ENCODE measurements at regions not wholly inside any gene's neighbourhood (a gene's known extent, or its start where the extent isn't known, plus 50 kb on each side); places are given as distances from the start of the nearest gene placed in this dataset.

DNA sequence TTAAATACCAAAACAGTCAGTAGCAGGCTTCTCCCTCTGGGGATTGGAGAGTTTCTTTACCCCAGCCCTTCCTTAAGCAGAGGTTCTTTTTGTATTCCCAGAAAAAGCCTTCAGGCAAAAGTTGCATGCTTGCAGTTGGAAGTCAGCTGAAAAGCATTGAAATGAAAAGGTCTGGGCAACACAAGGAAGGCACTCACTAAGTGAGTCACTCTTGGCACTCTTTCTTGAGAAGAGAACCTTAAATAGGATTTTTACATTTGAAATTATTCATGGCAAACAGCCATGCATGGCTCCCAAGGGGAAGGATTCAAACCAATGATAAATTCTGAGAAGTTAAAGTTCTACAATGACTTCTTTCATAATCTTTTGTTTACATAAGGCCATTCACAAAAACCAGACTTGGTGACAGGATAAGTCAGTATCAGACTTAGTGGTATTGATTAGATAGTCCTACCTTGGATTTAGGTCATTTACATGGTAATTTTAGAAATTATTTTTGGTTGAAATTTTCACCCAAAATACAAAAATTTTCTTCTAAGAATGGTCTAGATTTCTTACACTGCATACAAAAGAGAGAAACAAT lies 2068.9 kb downstream of the PCDH7 start:
- FAIRE-seq, result no peak
- no peak for DNase-seq (ENCODE audit: insufficient read length)
- TF ChIP-seq TAF1 (IDR thresholded peaks at IDR 0.05; ENCODE audit: borderline replicate concordance, low read depth, low read length) (no peak), POLR2AphosphoS5 (IDR thresholded peaks at IDR 0.05; ENCODE audit: low read depth, low read length) (no peak), POLR2A (IDR thresholded peaks at IDR 0.05; ENCODE audit: low read depth, low read length) (no peak)

DNA sequence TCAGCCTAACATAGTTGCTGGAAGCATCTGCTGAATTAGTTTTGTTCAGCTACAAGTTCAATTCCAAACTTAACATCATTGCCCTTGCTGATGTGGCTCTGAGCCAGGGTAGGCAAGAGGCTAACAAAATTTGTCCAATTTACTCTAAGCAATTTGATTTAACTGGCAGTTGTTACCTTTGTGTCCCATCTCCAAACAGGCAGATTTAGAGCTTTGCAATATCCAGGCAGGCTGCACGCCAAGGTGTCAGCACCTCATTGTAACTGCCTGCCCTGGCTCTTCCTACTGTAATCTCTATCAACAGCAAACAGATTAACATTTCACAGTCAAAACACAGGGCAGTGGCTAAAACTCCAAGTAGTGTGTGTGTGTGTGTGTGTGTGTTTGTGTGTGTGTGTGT lies 2070.6 kb downstream of the PCDH7 start:
- TF ChIP-seq TAF1 (IDR thresholded peaks at IDR 0.05; ENCODE audit: borderline replicate concordance, low read depth, low read length) (no peak), POLR2A (IDR thresholded peaks at IDR 0.05; ENCODE audit: low read depth, low read length) (no peak), POLR2AphosphoS5 (IDR thresholded peaks at IDR 0.05; ENCODE audit: low read depth, low read length) (no peak)
- no peak for FAIRE-seq
- DNase-seq (ENCODE audit: insufficient read length), result no peak

DNA sequence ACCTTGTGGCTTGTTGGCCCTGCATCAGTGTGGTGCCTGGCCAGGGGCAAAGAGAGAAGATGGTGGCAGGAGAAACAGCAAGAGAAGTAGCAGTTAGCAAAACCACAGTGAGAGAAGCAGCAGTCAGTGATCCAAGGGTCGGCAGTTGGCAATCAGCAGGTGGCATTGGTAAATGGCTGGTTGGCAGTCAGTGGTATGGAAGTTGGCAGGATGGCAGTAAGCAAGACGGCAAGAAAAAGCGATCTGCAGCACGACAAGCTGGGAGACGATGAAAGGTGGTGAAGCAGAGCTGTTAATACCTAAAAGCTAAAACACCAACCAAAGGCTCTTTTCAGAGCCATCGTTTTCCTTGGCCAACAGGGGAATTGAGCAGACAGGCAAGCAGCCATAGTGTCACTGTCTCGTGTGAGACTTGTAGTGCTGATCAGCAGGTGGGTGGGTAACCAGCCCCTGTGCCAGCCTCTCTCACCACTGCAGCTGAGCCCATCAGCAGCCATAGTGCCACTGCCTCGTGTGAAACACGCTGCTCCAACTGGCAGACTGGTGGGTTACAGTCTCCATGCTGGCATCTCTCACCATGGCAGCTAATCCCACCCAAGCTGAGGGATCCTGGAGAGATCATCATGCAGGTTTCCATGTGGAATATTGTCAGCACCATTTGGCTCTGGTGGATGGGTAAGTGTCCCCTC lies 2078.4 kb downstream of the PCDH7 start:
- no peak for TF ChIP-seq TAF1 (IDR thresholded peaks at IDR 0.05; ENCODE audit: borderline replicate concordance, low read depth, low read length)
- TF ChIP-seq POLR2AphosphoS5 (IDR thresholded peaks at IDR 0.05; ENCODE audit: low read depth, low read length), result no peak
- TF ChIP-seq POLR2A (IDR thresholded peaks at IDR 0.05; ENCODE audit: low read depth, low read length), result no peak
- FAIRE-seq (no peak), DNase-seq (ENCODE audit: insufficient read length) (no peak)

DNA sequence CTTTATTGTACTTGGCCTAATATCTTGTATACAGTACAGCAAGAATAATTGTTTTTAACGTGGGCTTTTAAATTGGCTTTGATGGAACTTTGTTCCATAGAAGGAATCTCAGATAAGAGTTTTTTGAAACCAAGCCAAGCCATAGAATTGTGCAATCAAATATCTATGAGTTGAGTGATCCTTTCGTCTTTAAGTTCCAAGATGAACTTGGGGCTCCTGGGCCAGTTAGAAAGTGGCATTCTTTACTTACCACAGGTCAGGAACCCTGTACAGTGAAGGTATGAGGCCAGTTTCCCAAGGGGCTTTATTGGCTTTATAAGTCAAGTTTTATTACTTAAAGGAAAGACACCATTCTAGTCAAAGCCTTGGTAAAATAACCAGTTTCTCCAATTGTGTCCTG lies 2104.2 kb downstream of the PCDH7 start:
- DNase-seq (ENCODE audit: insufficient read length), result no peak
- FAIRE-seq, result no peak
- TF ChIP-seq TAF1 (IDR thresholded peaks at IDR 0.05; ENCODE audit: borderline replicate concordance, low read depth, low read length) (no peak), POLR2A (IDR thresholded peaks at IDR 0.05; ENCODE audit: low read depth, low read length) (no peak), POLR2AphosphoS5 (IDR thresholded peaks at IDR 0.05; ENCODE audit: low read depth, low read length) (no peak)

DNA sequence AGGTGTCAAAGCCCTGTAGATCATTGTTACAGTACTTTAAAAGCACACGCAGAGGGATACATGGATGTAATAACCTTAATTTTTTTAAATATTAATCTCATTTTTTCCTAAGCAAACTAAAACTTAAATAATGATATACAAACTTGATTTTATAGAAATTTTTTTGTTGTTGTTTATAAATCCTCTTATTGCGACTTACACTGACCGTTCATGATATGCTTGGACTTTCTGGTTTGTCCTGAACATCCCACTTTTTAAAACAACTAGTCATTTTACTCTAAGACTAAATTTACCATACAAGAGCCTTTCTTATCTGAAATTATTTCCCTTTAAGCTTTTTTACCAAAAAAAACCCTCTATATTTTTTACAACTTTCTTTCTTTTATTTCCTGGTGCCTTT lies 2106.0 kb downstream of the PCDH7 start:
- DNase-seq (ENCODE audit: insufficient read length), result no peak
- TF ChIP-seq POLR2AphosphoS5 (IDR thresholded peaks at IDR 0.05; ENCODE audit: low read depth, low read length) (no peak), TAF1 (IDR thresholded peaks at IDR 0.05; ENCODE audit: borderline replicate concordance, low read depth, low read length) (no peak), POLR2A (IDR thresholded peaks at IDR 0.05; ENCODE audit: low read depth, low read length) (no peak)
- no peak for FAIRE-seq

DNA sequence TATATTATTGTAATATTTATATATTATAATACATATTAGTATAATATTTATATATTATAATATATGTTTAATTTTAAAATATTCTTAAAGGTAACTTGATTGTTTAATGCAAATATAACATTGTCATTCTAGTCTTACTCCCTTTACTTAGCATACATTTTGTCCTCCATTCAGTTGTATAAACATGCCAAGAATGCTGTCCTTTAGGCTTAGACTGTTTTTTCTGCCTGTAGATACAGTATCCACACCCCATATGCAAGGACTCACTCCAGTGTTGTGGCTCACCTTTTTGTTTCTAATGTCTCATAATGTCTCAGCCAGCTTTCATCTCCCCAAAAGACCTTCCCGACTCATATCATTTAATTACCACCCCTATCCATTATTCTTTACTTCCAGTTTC lies 2110.0 kb downstream of the PCDH7 start:
- no peak for TF ChIP-seq POLR2AphosphoS5 (IDR thresholded peaks at IDR 0.05; ENCODE audit: low read depth, low read length)
- FAIRE-seq, result no peak
- DNase-seq (ENCODE audit: insufficient read length), result no peak

DNA sequence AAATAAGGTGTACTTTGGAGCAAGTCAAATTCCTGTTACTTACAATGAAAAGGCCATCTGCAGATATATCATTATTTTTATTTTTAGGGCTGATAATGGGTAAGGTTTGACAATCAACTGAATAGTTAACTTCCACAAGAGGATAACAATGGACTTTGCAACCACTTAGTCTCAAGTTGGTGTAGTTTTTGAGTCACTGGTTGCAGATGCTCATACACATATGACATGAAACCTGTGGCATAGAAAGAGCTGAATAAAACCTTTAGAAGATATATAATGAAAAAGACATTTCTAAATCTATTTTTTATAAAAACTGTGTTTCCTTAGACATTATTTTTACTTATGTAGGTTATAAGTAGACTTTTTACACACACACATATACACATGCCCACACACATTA lies 2110.9 kb downstream of the PCDH7 start:
- no peak for TF ChIP-seq POLR2A (IDR thresholded peaks at IDR 0.05; ENCODE audit: low read depth, low read length)
- no peak for TF ChIP-seq POLR2AphosphoS5 (IDR thresholded peaks at IDR 0.05; ENCODE audit: low read depth, low read length)
- TF ChIP-seq TAF1 (IDR thresholded peaks at IDR 0.05; ENCODE audit: borderline replicate concordance, low read depth, low read length), result no peak
- FAIRE-seq, result no peak
- DNase-seq (ENCODE audit: insufficient read length), result no peak

DNA sequence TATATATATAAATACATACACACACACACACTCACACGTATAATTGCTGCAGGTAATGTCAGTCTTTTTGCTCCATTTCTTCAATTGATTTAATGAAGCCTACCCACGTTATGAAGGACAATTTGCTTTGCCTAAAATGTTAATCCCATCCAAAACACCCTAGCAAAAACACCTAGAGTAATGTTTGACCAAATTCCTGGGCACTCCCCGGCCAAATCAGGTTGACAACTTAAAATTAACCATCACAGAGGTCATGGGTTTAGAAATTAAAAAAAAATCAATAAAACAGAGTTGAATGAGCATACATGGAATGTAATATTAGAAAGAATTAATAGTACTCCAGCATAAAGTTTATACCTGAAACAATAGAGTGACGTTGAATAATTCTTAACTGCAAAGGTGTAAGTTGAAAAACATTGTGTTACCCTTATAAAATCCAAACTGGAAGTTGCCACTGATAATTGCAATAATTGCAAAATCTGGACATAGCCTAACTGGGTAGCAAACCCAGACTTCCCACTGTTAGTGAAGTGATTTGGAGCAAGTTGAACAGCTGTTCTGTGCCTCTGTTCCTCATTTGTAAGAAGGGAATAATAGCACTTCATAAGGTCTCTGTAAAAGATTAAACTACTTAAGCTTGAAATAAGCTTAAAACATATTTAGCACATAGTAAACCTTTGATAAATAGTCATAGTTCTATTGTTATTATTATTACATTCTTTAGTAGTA lies 2120.5 kb downstream of the PCDH7 start:
- FAIRE-seq (no peak), DNase-seq (ENCODE audit: insufficient read length) (no peak)
- TF ChIP-seq TAF1 (IDR thresholded peaks at IDR 0.05; ENCODE audit: borderline replicate concordance, low read depth, low read length) (no peak), POLR2AphosphoS5 (IDR thresholded peaks at IDR 0.05; ENCODE audit: low read depth, low read length) (no peak), POLR2A (IDR thresholded peaks at IDR 0.05; ENCODE audit: low read depth, low read length) (no peak)

DNA sequence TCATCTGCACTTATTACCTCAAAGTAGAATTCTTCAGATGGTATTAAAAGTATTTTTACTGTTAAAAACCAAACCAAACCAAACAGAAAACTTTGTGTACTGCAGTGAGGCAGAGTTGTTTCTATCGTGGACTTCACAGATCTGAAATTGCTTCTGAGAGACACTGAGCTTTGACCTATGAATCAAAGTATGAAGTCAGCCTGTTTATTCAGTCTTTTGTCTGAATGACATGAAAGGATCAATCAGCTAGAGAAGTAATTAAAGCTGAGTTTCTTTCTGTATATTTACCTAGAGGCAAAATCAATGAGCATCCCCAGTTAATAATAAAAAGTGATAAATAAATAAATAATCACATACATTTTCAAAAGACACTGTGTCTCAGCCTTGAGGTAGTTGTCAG lies 2121.0 kb downstream of the PCDH7 start:
- FAIRE-seq, result no peak
- TF ChIP-seq TAF1 (IDR thresholded peaks at IDR 0.05; ENCODE audit: borderline replicate concordance, low read depth, low read length) (no peak), POLR2A (IDR thresholded peaks at IDR 0.05; ENCODE audit: low read depth, low read length) (no peak), POLR2AphosphoS5 (IDR thresholded peaks at IDR 0.05; ENCODE audit: low read depth, low read length) (no peak)

DNA sequence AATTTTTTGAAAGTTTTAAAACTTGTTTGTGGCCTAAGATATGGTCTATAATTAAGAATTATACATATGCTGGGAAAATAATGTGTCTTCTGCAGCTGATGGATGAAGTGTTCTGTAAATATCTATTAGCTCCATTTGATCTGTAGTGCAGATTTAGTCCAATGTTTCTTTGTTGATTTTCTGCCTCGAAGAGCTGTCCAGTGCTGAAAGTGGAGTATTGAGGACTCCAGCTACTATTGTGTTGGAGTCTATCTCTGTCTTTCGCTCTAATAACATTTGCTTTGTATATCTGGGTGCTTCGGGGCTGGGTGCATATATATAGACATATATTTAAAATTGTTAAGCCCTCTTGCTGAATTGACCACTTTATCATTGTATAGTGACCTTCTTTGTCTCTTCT lies 2127.3 kb downstream of the PCDH7 start:
- TF ChIP-seq POLR2AphosphoS5 (IDR thresholded peaks at IDR 0.05; ENCODE audit: low read depth, low read length) (no peak), POLR2A (IDR thresholded peaks at IDR 0.05; ENCODE audit: low read depth, low read length) (no peak), TAF1 (IDR thresholded peaks at IDR 0.05; ENCODE audit: borderline replicate concordance, low read depth, low read length) (no peak)
- FAIRE-seq (no peak), DNase-seq (ENCODE audit: insufficient read length) (no peak)

More for the DNA sequence above, 2121.0 kb downstream of the PCDH7 start:
- no peak for DNase-seq (ENCODE audit: insufficient read length)

DNA sequence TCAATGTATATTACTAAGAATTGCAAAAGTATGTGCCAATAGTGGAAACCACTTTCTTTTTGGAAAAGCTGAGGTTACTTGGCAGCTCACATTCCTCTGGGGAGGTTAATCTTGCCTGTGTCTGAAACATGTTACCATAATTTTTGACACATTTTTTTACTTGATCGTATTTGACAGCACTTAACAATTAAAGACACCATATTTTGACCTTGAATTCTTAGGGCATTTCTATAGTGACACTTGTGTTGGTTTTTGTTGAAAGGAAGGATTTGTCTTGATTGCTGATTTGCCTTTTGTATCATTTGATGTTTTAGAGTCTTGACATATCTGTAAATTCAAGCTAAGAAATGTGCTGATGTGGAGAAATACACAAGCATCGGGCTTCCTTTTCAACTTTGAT lies 2135.5 kb downstream of the PCDH7 start:
- FAIRE-seq, result no peak

DNA sequence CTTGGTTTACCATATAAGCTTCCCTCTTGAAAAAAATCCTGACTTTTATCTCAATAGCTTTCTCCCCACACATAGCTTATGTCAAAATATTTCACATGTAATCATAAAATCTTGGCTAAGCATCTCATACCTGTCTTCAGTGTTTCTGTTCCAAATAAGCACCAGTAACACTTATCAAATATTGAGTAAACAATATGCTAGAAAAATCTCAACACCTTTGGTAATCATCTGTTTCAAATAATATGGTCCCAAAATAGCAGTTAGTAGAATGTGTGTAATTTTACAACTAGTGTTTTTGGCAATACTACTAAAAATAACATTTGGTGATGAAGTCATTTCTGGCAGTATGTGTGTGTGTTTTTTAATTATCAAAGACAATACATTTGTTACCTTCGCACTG lies 2138.2 kb downstream of the PCDH7 start:
- TF ChIP-seq POLR2A (IDR thresholded peaks at IDR 0.05; ENCODE audit: low read depth, low read length), result no peak
- TF ChIP-seq TAF1 (IDR thresholded peaks at IDR 0.05; ENCODE audit: borderline replicate concordance, low read depth, low read length), result no peak
- no peak for TF ChIP-seq POLR2AphosphoS5 (IDR thresholded peaks at IDR 0.05; ENCODE audit: low read depth, low read length)
- FAIRE-seq, result no peak

More for the DNA sequence above, 2135.5 kb downstream of the PCDH7 start:
- TF ChIP-seq TAF1 (IDR thresholded peaks at IDR 0.05; ENCODE audit: borderline replicate concordance, low read depth, low read length), result no peak
- TF ChIP-seq POLR2AphosphoS5 (IDR thresholded peaks at IDR 0.05; ENCODE audit: low read depth, low read length), result no peak
- no peak for TF ChIP-seq POLR2A (IDR thresholded peaks at IDR 0.05; ENCODE audit: low read depth, low read length)
- DNase-seq (ENCODE audit: insufficient read length), result no peak

More for the DNA sequence above, 2138.2 kb downstream of the PCDH7 start:
- no peak for DNase-seq (ENCODE audit: insufficient read length)
